H9 (cell line): ENCODE measurements at regions not wholly inside any gene's neighbourhood (a gene's known extent, or its start where the extent isn't known, plus 50 kb on each side); places are given as distances from the start of the nearest gene placed in this dataset.

Experiments
- DNase-seq: peaks from one replicate; pipeline ENCODE4 v3.0.0-alpha.2; 2017
- H2AFZ ChIP-seq: one replicate; pipeline ENCODE4 v1.6.1; 2013; ENCODE audit warnings: mild to moderate bottlenecking, low read length, control low read depth, moderate library complexity
- H2AK5ac ChIP-seq: 2 replicates; pipeline ENCODE4 v1.6.1; 2013; ENCODE audit warnings: low read length, control low read depth, mixed read lengths; ENCODE audit not compliant: insufficient read length
- H2BK120ac ChIP-seq: one replicate; pipeline ENCODE4 v1.6.1; 2013; ENCODE audit warnings: low read depth, mild to moderate bottlenecking, low read length, control low read depth, inconsistent platforms; ENCODE audit not compliant: poor library complexity, severe bottlenecking
- H2BK12ac ChIP-seq: 2 replicates; pipeline ENCODE4 v1.6.1; 2013; ENCODE audit warnings: low read length, control low read depth, mixed read lengths, low read depth; ENCODE audit not compliant: insufficient read length
- H2BK15ac ChIP-seq: 2 replicates; pipeline ENCODE4 v1.6.1; 2013; ENCODE audit warnings: low read depth, low read length, control low read depth
- H2BK20ac ChIP-seq: one replicate; pipeline ENCODE4 v1.6.1; 2013; ENCODE audit warnings: low read depth, mild to moderate bottlenecking, low read length, control low read depth, inconsistent platforms; ENCODE audit not compliant: poor library complexity, severe bottlenecking
- H2BK5ac ChIP-seq: 2 replicates; pipeline ENCODE4 v1.6.1; 2013; ENCODE audit warnings: low read length, control low read depth, mixed read lengths; ENCODE audit not compliant: insufficient read length
- H3K14ac ChIP-seq: 2 replicates; pipeline ENCODE4 v1.6.1; 2013; ENCODE audit warnings: low read length, control low read depth; ENCODE audit not compliant: insufficient read depth
- H3K18ac ChIP-seq: 2 replicates; pipeline ENCODE4 v1.6.1; 2013; ENCODE audit warnings: low read depth, mild to moderate bottlenecking, mixed read lengths, low read length, control low read depth; ENCODE audit not compliant: insufficient read length
- H3K23ac ChIP-seq: 2 replicates; pipeline ENCODE4 v1.6.1; 2013; ENCODE audit warnings: low read length, control low read depth, mixed read lengths, low read depth; ENCODE audit not compliant: insufficient read length
- H3K23me2 ChIP-seq: 2 replicates; pipeline ENCODE4 v1.6.1; 2013; ENCODE audit warnings: low read depth, mild to moderate bottlenecking, mixed read lengths, low read length, control low read depth; ENCODE audit not compliant: insufficient read length, poor library complexity, severe bottlenecking
- H3K27ac ChIP-seq: 2 replicates; pipeline ENCODE4 v1.5.1; 2013; ENCODE audit warnings: low read length, control low read depth, mixed read lengths, low read depth; ENCODE audit not compliant: insufficient read length
- H3K27me3 ChIP-seq: 2 replicates; pipeline ENCODE4 v1.6.1; 2013; ENCODE audit warnings: low read length, control low read depth, inconsistent platforms; ENCODE audit not compliant: insufficient read depth
- H3K4ac ChIP-seq: 2 replicates; pipeline ENCODE4 v1.6.1; 2013; ENCODE audit warnings: low read depth, mild to moderate bottlenecking, control low read depth, inconsistent platforms, low read length, moderate library complexity
- H3K4me1 ChIP-seq: 2 replicates; pipeline ENCODE4 v1.6.1; 2013; ENCODE audit warnings: low read length, control low read depth, inconsistent platforms; ENCODE audit not compliant: insufficient read depth
- H3K4me2 ChIP-seq: 2 replicates; pipeline ENCODE4 v1.6.1; 2013; ENCODE audit warnings: low read length, control low read depth, mixed read lengths; ENCODE audit not compliant: insufficient read length, insufficient read depth
- H3K56ac ChIP-seq: 2 replicates; pipeline ENCODE4 v1.6.1; 2013; ENCODE audit warnings: low read depth, mild to moderate bottlenecking, mixed read lengths, low read length, control low read depth; ENCODE audit not compliant: insufficient read length
- H3K79me1 ChIP-seq: 2 replicates; pipeline ENCODE4 v1.6.1; 2013; ENCODE audit warnings: low read depth, mild to moderate bottlenecking, moderate library complexity, low read length, control low read depth, inconsistent platforms; ENCODE audit not compliant: insufficient read depth, poor library complexity, severe bottlenecking
- H3K79me2 ChIP-seq: 2 replicates; pipeline ENCODE4 v1.6.1; 2013; ENCODE audit warnings: low read length, control low read depth, inconsistent platforms; ENCODE audit not compliant: insufficient read depth
- H3K9ac ChIP-seq: 2 replicates; pipeline ENCODE4 v1.6.1; 2013; ENCODE audit warnings: low read length, control low read depth, mixed read lengths; ENCODE audit not compliant: insufficient read length; ENCODE audit errors: extremely low read depth
- H3K9me3 ChIP-seq: one replicate; pipeline ENCODE4 v1.6.1; 2013; ENCODE audit warnings: low read depth, low read length, inconsistent platforms; ENCODE audit not compliant: control insufficient read depth
- H3T11ph ChIP-seq: one replicate; pipeline ENCODE4 v1.6.1; 2013; ENCODE audit warnings: mild to moderate bottlenecking, low read length, control low read depth, inconsistent platforms
- H4K20me1 ChIP-seq: one replicate; pipeline ENCODE4 v1.6.1; 2013; ENCODE audit not compliant: control insufficient read depth, insufficient read length, insufficient read depth
- H4K5ac ChIP-seq: 2 replicates; pipeline ENCODE4 v1.6.1; 2013; ENCODE audit warnings: low read depth, mild to moderate bottlenecking, mixed read lengths, low read length, control low read depth; ENCODE audit not compliant: insufficient read length
- H4K8ac ChIP-seq: replicated peaks from 2 replicates; pipeline ENCODE4 v1.6.1; 2013; ENCODE audit warnings: low read length, control low read depth, mixed read lengths, low read depth; ENCODE audit not compliant: insufficient read length
- H4K91ac ChIP-seq: 2 replicates; pipeline ENCODE4 v1.6.1; 2013; ENCODE audit warnings: low read depth, mild to moderate bottlenecking, moderate library complexity, mixed read lengths, low read length, control low read depth; ENCODE audit not compliant: insufficient read length
- H3K27ac Mint-ChIP-seq, 3 experiments: 2 replicates in 2 of 3; 3 replicates in 1 of 3; pipeline ENCODE4 v1.8.0; 2020 to 2021; ENCODE audit warnings: mixed read lengths in 3 of 3, mild to moderate bottlenecking in 1 of 3, moderate library complexity in 1 of 3
- H3K27me3 Mint-ChIP-seq: 2 replicates; pipeline ENCODE4 v1.8.0; 2021; ENCODE audit warnings: low read depth, mild to moderate bottlenecking, moderate library complexity, mixed read lengths
- H3K36me3 Mint-ChIP-seq, 3 experiments: 2 replicates in 2 of 3; 3 replicates in 1 of 3; pipeline ENCODE4 v1.8.0; 2020 to 2021; ENCODE audit warnings: low read depth in 3 of 3, mixed read lengths in 3 of 3; ENCODE audit not compliant: insufficient read depth in 1 of 3
- H3K4me1 Mint-ChIP-seq, 2 experiments: 2 replicates each; pipeline ENCODE4 v1.8.0; 2020; ENCODE audit warnings: mixed read lengths in 2 of 2
- H3K4me3 Mint-ChIP-seq, 2 experiments: 2 replicates in 1 of 2; 3 replicates in 1 of 2; pipeline ENCODE4 v1.8.0; 2020 to 2021; ENCODE audit warnings: mild to moderate bottlenecking in 2 of 2, mixed read lengths in 2 of 2, moderate library complexity in 1 of 2
- H3K9me3 Mint-ChIP-seq, 2 experiments: 2 replicates in 1 of 2; 3 replicates in 1 of 2; pipeline ENCODE4 v1.8.0; 2020; ENCODE audit warnings: mild to moderate bottlenecking in 2 of 2, mixed read lengths in 2 of 2, moderate library complexity in 1 of 2
- CTCF ChIP-seq: fragments of 200-600 bp; sonication (generic); conservative IDR thresholded peaks from 3 replicates; pipeline ENCODE4 v1.8.0; 2021; ENCODE audit warnings: antibody characterized with exemption, mild to moderate bottlenecking
- WGBS: extraction: QIAGEN DNeasy Blood & Tissue Kit; methylation state at CpG from one replicate; pipeline ENCODE4 v1.1.7; 2013; ENCODE audit warnings: missing lambda C conversion rate, low lambda C conversion rate, mixed read lengths; ENCODE audit not compliant: insufficient read length; ENCODE audit errors: extremely low coverage; 5-methylcytosine and 5-hydroxymethylcytosine counted together

GRCh38 chr4:111360906-111361305 lies 738.0 kb upstream of the PITX2 start:
- Histone ChIP-seq H3K27me3 (no peaks in the 10 kb centered on the region), H3T11ph (no peak overlapping the region), H3K4me1 (no peaks in the 10 kb centered on the region), H4K8ac (no peak overlapping the region), H2AK5ac (no peak overlapping the region), H3K14ac (no peak overlapping the region), H4K5ac (no peak overlapping the region), H3K9me3 (no peaks in the 10 kb centered on the region), H4K91ac (no peak overlapping the region), H3K79me2 (no peaks in the 10 kb centered on the region), H3K4me2 (no peak overlapping the region), H2BK120ac (no peak overlapping the region), H3K79me1 (no peaks in the 10 kb centered on the region), H3K9ac (no peak overlapping the region), H3K23ac (no peak overlapping the region), H3K56ac (no peak overlapping the region), H2BK15ac (no peak overlapping the region), H3K23me2 (no peaks in the 10 kb centered on the region), H3K27ac (no peak overlapping the region), H2BK20ac (no peak overlapping the region), H2BK12ac (no peak overlapping the region), H3K18ac (no peak overlapping the region), H4K20me1 (no peaks in the 10 kb centered on the region), H2BK5ac (no peak overlapping the region), H2AFZ (no peak overlapping the region), H3K4ac (no peak overlapping the region)
- DNase-seq: no peak
- no peak overlapping the region for H3K27ac Mint-ChIP-seq
- no peaks in the 10 kb centered on the region for H3K4me1 Mint-ChIP-seq
- no peaks in the 10 kb centered on the region; a peak in 1 of 5 replicates for H3K9me3 Mint-ChIP-seq
- no peaks in the 10 kb centered on the region for H3K27me3 Mint-ChIP-seq
- TF ChIP-seq CTCF: no peak
- H3K4me3 Mint-ChIP-seq: no peak overlapping the region
- no peaks in the 10 kb centered on the region for H3K36me3 Mint-ChIP-seq
- WGBS: no CpG with 5 or more reads among the region's 1 CpG
